Lower lobe of right lung (tissue), 2 donors: ENCODE measurements at regions not wholly inside any gene's neighbourhood (a gene's known extent, or its start where the extent isn't known, plus 50 kb on each side); places are given as distances from the start of the nearest gene placed in this dataset.

Source experiments
- ATAC-seq, 2 donors: fragments of 200-7000 bp; cut with Tn5 transposase; one replicate each; pipeline ENCODE4 v1.9.1; 2020 to 2022; ENCODE audit warnings: mild to moderate bottlenecking in 2 of 2, moderate library complexity in 2 of 2
- DNase-seq: peaks from one replicate; pipeline ENCODE4 v3.0.0-alpha.2; 2020
- H3K27ac ChIP-seq: fragments of 200-600 bp; one replicate; pipeline ENCODE4 v1.8.0; 2022
- H3K27me3 ChIP-seq: fragments of 200-600 bp; one replicate; pipeline ENCODE4 v1.8.0; 2022; ENCODE audit warnings: low read depth
- H3K36me3 ChIP-seq: fragments of 200-600 bp; one replicate; pipeline ENCODE4 v1.8.0; 2022; ENCODE audit warnings: mild to moderate bottlenecking
- H3K4me1 ChIP-seq: fragments of 200-600 bp; one replicate; pipeline ENCODE4 v1.8.0; 2022
- H3K4me3 ChIP-seq: fragments of 200-600 bp; one replicate; pipeline ENCODE4 v1.8.0; 2022; ENCODE audit warnings: mild to moderate bottlenecking
- H3K9me3 ChIP-seq: fragments of 200-600 bp; one replicate; pipeline ENCODE4 v1.8.0; 2022
- intact Hi-C: fragments of 100-400 bp; cut with DNase I; formaldehyde crosslinking; loops from one replicate; pipeline ENCODE4 v1.11.0; 2022
- TF ChIP-seq, protein P1 (sequence below): fragments of 200-600 bp; IDR thresholded peaks from one replicate; pipeline ENCODE4 v1.8.0; 2022; ENCODE audit warnings: antibody characterized with exemption, mild to moderate bottlenecking
- donor health status: DM: no; HTN: yes; CAD: no; lungs with severe emphysema.

DNA sequence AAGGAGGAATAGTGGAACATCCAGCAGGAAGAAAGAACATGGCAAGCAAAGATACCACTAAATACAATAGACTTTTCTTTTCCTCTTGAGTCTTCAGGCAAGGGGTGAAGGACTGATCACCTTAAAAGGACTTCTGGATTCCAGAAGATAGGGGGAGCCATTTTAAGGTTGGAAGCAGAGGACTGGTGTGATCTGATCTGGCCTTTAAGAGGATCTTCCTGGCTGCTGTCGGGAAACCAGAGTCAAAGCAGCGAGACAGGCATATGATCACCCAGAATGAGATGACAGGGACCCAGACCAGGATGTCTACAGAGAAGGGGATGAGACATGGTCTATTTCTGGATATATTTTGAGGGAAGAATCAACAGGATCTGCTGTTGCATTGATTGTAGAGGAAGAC, 558.0 kb downstream of the STK39 start:
- intact Hi-C loops, result no loop called here
- no peak overlapping the region for H3K4me3 ChIP-seq
- TF ChIP-seq, protein P1, sequence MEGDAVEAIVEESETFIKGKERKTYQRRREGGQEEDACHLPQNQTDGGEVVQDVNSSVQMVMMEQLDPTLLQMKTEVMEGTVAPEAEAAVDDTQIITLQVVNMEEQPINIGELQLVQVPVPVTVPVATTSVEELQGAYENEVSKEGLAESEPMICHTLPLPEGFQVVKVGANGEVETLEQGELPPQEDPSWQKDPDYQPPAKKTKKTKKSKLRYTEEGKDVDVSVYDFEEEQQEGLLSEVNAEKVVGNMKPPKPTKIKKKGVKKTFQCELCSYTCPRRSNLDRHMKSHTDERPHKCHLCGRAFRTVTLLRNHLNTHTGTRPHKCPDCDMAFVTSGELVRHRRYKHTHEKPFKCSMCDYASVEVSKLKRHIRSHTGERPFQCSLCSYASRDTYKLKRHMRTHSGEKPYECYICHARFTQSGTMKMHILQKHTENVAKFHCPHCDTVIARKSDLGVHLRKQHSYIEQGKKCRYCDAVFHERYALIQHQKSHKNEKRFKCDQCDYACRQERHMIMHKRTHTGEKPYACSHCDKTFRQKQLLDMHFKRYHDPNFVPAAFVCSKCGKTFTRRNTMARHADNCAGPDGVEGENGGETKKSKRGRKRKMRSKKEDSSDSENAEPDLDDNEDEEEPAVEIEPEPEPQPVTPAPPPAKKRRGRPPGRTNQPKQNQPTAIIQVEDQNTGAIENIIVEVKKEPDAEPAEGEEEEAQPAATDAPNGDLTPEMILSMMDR, result no peak
- H3K27ac ChIP-seq, result no peak overlapping the region
- ATAC-seq, result no peak
- H3K27me3 ChIP-seq, result no peaks in the 10 kb centered on the region
- no peaks in the 10 kb centered on the region for H3K36me3 ChIP-seq
- no peaks in the 10 kb centered on the region for H3K9me3 ChIP-seq
- DNase-seq, result no peak
- no peaks in the 10 kb centered on the region for H3K4me1 ChIP-seq

- Histone ChIP-seq H3K36me3 (no peaks in the 10 kb centered on the region), H3K9me3 (no peaks in the 10 kb centered on the region), H3K27ac (no peak overlapping the region), H3K27me3 (no peaks in the 10 kb centered on the region), H3K4me3 (no peak overlapping the region), H3K4me1 (no peaks in the 10 kb centered on the region)
- ATAC-seq, result no peak
- no peak for DNase-seq
- TF ChIP-seq, protein P1, result no peak
- intact Hi-C loops, result no loop called here
These were observed 560.7 kb downstream of the STK39 start for GRCh38 chr2:167686691-167687090.

DNA sequence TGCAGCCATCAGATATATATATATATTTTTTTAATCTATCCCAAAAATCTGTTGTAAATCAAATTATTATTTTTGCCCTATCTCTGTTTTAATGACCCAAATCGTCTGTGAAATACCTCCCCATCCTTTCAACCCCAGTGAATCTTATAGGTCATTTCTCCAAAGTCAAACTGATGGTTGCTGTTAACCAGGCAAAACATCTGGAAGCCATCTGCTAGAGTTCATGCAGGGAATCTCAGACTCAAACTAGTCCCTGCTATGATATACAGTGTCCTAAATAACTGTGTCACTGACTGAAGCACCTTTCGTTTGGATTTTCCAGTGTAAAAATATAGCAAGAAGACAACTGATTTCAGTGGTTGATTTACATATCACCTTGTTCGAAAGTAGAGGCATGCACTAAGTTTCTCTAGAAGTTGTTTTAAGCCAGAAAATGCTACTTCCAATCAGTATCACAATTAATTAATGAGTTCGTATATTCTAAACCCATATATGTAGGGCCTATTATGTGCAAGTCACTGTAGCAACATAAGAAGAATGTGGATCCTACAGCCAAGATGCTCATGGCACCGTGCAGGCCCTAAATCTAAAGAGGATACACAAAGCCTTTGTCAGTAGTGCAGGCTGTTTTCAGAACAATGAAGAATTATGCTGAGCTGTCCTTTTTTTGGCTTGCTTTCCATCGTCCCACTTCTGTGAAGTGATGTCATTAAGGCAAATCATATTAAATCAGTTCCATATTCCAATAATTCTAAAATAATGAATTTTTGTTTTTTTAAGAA, 566.0 kb downstream of the STK39 start:
- no peaks in the 10 kb centered on the region for H3K27me3 ChIP-seq
- no peak overlapping the region for H3K4me3 ChIP-seq
- intact Hi-C loops, result no loop called here
- no peaks in the 10 kb centered on the region for H3K36me3 ChIP-seq
- H3K9me3 ChIP-seq, result no peaks in the 10 kb centered on the region
- DNase-seq, result no peak
- no peak overlapping the region for H3K27ac ChIP-seq
- no peaks in the 10 kb centered on the region for H3K4me1 ChIP-seq
- TF ChIP-seq, protein P1, result no peak
- no peak for ATAC-seq

DNA sequence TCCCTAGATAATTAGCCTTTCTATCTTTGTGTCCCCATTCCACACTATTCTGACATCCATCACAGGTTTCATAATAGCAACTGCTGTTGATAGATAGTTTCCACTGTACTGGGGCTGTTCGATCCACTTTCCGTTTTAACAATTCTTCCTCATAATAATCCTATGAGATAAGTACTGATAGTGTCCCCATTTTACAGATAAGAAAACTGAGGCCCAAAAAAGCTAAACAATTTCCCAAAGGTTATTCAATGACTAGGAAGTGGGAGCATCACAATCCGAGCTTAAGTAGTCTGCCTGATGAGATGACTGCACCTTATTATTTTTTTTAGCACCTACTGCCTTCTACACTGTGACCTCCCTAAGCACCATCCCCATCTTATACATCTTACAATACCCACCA, 569.2 kb downstream of the STK39 start:
- no peak overlapping the region for H3K27ac ChIP-seq
- H3K27me3 ChIP-seq, result no peaks in the 10 kb centered on the region
- no peaks in the 10 kb centered on the region for H3K4me1 ChIP-seq
- no peak overlapping the region for H3K4me3 ChIP-seq
- DNase-seq (no peak), ATAC-seq (no peak)
- intact Hi-C loops, result no loop called here
- TF ChIP-seq, protein P1, result no peak
- H3K9me3 ChIP-seq, result no peaks in the 10 kb centered on the region
- H3K36me3 ChIP-seq, result no peaks in the 10 kb centered on the region

GRCh38 chr2:167675906-167676305, 571.5 kb downstream of the STK39 start:
- intact Hi-C loops, result no loop called here
- Histone ChIP-seq H3K4me1 (no peaks in the 10 kb centered on the region), H3K27me3 (no peaks in the 10 kb centered on the region), H3K36me3 (no peaks in the 10 kb centered on the region), H3K27ac (no peak overlapping the region), H3K9me3 (no peaks in the 10 kb centered on the region), H3K4me3 (no peak overlapping the region)
- ATAC-seq, result no peak
- TF ChIP-seq, protein P1, result no peak
- DNase-seq, result no peak
